ENCODE measurements at regions not wholly inside any gene's neighbourhood (a gene's known extent, or its start where the extent isn't known, plus 50 kb on each side); places are given as distances from the start of the nearest gene placed in this dataset.

GRCh38 chr12:47391566-47391965 lies 311.8 kb upstream of the AMIGO2 start:
- TF ChIP-seq SIN3A (IDR thresholded peaks at IDR 0.05; ENCODE audit: borderline replicate concordance, insufficient read depth, low read length), result no peak
- no peak for TF ChIP-seq REST (IDR thresholded peaks at IDR 0.05; ENCODE audit: insufficient read depth in 1 of 2, low read depth in 2 of 2, low read length in 2 of 2)
- no peak for TF ChIP-seq TAF1 (IDR thresholded peaks at IDR 0.05; ENCODE audit: borderline replicate concordance, insufficient read depth, low read length)
- TF ChIP-seq POLR2AphosphoS5 (IDR thresholded peaks at IDR 0.05; ENCODE audit: low read depth, low read length), result no peak
- no peak for TF ChIP-seq FOXP2 (optimal IDR thresholded peaks at IDR 0.05; ENCODE audit: borderline replicate concordance, extremely low read depth, extremely low read length, insufficient read depth)

GRCh38 chr12:47388712-47389111 lies 309.0 kb upstream of the AMIGO2 start:
- TF ChIP-seq FOXP2 (optimal IDR thresholded peaks at IDR 0.05; ENCODE audit: borderline replicate concordance, extremely low read depth, extremely low read length, insufficient read depth), result no peak
- TF ChIP-seq TAF1 (IDR thresholded peaks at IDR 0.05; ENCODE audit: borderline replicate concordance, insufficient read depth, low read length), result no peak
- TF ChIP-seq REST (IDR thresholded peaks at IDR 0.05; ENCODE audit: insufficient read depth in 1 of 2, low read depth in 2 of 2, low read length in 2 of 2), result no peak
- TF ChIP-seq SIN3A (IDR thresholded peaks at IDR 0.05; ENCODE audit: borderline replicate concordance, insufficient read depth, low read length), result no peak

- TF ChIP-seq POLR2AphosphoS5 (IDR thresholded peaks at IDR 0.05; ENCODE audit: low read depth, low read length) (no peak), FOXP2 (optimal IDR thresholded peaks at IDR 0.05; ENCODE audit: borderline replicate concordance, extremely low read depth, extremely low read length, insufficient read depth) (no peak), TAF1 (IDR thresholded peaks at IDR 0.05; ENCODE audit: borderline replicate concordance, insufficient read depth, low read length) (no peak), SIN3A (IDR thresholded peaks at IDR 0.05; ENCODE audit: borderline replicate concordance, insufficient read depth, low read length) (no peak), REST (IDR thresholded peaks at IDR 0.05; ENCODE audit: insufficient read depth in 1 of 2, low read depth in 2 of 2, low read length in 2 of 2) (no peak)
Observed at GRCh38 chr12:47387994-47388393, 308.2 kb upstream of the AMIGO2 start.

- TF ChIP-seq TAF1 (IDR thresholded peaks at IDR 0.05; ENCODE audit: borderline replicate concordance, insufficient read depth, low read length) (no peak), REST (IDR thresholded peaks at IDR 0.05; ENCODE audit: insufficient read depth in 1 of 2, low read depth in 2 of 2, low read length in 2 of 2) (no peak), SIN3A (IDR thresholded peaks at IDR 0.05; ENCODE audit: borderline replicate concordance, insufficient read depth, low read length) (no peak), FOXP2 (optimal IDR thresholded peaks at IDR 0.05; ENCODE audit: borderline replicate concordance, extremely low read depth, extremely low read length, insufficient read depth) (no peak)
Observed at GRCh38 chr12:47385653-47386052, 305.9 kb upstream of the AMIGO2 start.

GRCh38 chr12:47383942-47384341 lies 304.2 kb upstream of the AMIGO2 start:
- no peak; the same call in 1 of the 2 replicates for TF ChIP-seq SIN3A (IDR thresholded peaks at IDR 0.05; ENCODE audit: borderline replicate concordance, insufficient read depth, low read length)
- no peak for TF ChIP-seq FOXP2 (optimal IDR thresholded peaks at IDR 0.05; ENCODE audit: borderline replicate concordance, extremely low read depth, extremely low read length, insufficient read depth)
- no peak for TF ChIP-seq TAF1 (IDR thresholded peaks at IDR 0.05; ENCODE audit: borderline replicate concordance, insufficient read depth, low read length)
- no peak for TF ChIP-seq POLR2AphosphoS5 (IDR thresholded peaks at IDR 0.05; ENCODE audit: low read depth, low read length)
- TF ChIP-seq REST (IDR thresholded peaks at IDR 0.05; ENCODE audit: insufficient read depth in 1 of 2, low read depth in 2 of 2, low read length in 2 of 2), result no peak
